ENCODE measurements at regions not wholly inside any gene's neighbourhood (a gene's known extent, or its start where the extent isn't known, plus 50 kb on each side); places are given as distances from the start of the nearest gene placed in this dataset.
"Not testable (repeated sequence)": the region's sequence is repeated elsewhere in the genome, so short reads cannot be mapped to it uniquely, and the experiment has no call there.

DNA sequence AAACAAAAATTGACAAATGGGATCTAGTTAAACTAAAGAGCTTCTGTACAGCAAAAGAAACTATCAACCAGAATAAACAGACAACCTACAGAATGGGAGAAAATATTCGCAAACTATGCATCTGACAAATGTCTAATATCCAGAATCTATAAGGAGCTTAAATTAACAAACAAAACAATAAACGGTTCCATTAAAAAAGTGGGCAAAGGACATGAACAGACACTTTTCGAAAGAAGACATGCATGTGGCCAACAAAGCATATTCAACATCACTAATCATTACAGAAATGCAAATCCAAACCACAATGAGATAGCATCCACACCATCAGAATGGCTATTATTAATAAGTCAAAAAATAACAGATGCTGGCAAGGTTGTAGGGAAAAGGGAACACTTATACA is 50.5 kb upstream of the MED13L start:
- H3K4me3 ChIP-seq (ENCODE audit: low read depth, low read length): not testable (repeated sequence)

DNA sequence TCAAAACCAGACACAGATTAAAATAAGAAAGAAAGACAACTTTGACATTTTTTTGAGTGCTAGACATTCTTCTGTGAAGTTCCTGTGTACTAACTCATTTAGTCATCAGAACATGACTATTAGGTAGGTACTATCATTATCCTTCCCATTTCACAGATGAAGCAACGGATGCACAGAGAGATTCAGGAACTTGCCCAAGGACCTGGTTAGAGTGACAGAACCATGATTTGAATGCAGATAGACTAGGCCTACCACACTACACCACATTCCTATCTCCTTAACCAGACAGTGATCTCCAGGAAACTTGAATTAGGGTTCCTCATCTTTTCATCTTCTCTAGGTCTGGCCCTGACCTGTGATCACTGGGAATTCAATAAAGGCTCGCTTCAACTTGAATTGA is 54.4 kb upstream of the MED13L start:
- no peak overlapping the region for H3K4me3 ChIP-seq (ENCODE audit: low read depth, low read length)
- TF ChIP-seq, protein P1, sequence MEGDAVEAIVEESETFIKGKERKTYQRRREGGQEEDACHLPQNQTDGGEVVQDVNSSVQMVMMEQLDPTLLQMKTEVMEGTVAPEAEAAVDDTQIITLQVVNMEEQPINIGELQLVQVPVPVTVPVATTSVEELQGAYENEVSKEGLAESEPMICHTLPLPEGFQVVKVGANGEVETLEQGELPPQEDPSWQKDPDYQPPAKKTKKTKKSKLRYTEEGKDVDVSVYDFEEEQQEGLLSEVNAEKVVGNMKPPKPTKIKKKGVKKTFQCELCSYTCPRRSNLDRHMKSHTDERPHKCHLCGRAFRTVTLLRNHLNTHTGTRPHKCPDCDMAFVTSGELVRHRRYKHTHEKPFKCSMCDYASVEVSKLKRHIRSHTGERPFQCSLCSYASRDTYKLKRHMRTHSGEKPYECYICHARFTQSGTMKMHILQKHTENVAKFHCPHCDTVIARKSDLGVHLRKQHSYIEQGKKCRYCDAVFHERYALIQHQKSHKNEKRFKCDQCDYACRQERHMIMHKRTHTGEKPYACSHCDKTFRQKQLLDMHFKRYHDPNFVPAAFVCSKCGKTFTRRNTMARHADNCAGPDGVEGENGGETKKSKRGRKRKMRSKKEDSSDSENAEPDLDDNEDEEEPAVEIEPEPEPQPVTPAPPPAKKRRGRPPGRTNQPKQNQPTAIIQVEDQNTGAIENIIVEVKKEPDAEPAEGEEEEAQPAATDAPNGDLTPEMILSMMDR (IDR thresholded peaks at IDR 0.05; ENCODE audit: borderline replicate concordance, insufficient read depth, low read depth, low read length): no peak

DNA sequence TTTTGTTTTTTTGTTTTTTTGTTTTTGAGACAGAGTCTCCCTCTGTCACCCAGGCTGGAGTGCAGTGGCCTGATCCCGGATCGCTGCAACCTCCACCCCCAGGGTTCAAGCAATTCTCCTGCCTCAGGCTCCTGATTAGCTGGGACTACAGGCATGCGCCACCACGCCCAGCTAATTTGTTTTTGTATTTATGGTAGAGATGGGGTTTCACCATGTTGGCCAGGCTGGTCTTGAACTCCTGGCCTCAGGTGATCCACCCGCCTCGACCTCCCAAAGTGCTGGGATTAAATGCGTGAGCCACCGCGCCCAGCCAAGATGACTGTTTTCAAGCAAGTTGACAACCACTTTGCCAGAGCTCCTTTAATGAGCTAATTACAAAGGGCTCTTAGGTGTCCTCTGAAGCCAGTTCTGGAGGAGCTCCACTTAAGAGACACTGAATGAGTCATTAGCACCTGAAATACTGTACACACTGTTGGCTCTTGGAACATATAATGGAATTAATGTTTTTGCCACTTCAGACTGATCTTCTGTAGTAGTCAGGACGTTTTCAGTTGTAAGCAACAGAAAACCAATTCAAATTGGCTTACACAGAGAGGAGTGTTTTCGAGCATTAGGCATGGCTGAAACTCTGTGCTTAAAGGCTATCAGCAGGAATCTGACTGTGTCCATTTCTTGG is 55.4 kb upstream of the MED13L start:
- no peak overlapping the region for H3K4me3 ChIP-seq (ENCODE audit: low read depth, low read length)
- TF ChIP-seq, protein P1 (IDR thresholded peaks at IDR 0.05; ENCODE audit: borderline replicate concordance, insufficient read depth, low read depth, low read length): no peak

DNA sequence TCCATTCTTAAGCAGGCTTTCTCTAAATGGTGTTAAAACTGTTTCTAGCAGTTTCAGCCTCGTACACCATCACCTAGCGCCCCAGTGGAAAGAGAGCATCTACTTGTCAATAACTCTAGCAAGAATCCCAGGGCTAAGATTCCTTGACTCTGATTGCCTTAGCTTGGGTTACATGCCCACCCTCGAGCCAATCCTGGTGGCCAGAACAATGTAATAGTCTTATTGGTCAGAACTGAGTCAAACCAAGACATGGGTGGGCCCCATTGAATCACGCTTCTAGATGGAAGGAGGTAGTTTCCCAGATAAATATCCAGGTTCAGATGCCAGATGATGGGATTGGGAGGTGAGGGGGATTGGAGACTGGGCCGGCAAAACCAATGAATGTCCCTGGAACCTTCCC is 55.9 kb upstream of the MED13L start:
- H3K4me3 ChIP-seq (ENCODE audit: low read depth, low read length): no peak overlapping the region
- TF ChIP-seq, protein P1 (IDR thresholded peaks at IDR 0.05; ENCODE audit: borderline replicate concordance, insufficient read depth, low read depth, low read length): no peak

DNA sequence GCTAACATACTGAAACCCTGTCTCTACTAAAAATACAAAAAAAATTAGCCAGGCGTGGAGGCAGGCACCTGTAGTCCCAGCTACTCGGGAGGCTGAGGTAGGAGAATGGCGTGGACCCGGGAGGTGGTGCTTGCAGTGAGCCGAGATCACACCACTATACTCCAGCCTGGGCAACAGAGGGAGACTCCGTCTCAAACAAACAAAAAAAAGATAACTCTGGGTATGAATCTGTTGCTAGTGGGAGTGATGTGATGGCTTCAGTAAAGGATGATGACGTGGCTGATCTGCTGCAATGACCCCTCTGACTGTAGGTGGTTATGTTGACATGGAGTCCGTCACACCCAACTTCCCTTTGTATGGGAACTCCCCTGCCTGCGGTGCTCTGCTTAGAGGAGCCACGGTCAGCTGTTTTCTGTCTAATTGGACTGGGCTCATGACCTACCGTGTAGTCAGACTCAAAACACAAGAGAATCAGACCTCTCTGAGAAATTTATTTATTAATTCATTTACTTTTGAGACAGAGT is 59.1 kb upstream of the MED13L start:
- TF ChIP-seq, protein P1 (IDR thresholded peaks at IDR 0.05; ENCODE audit: borderline replicate concordance, insufficient read depth, low read depth, low read length): no peak
- no peak overlapping the region for H3K4me3 ChIP-seq (ENCODE audit: low read depth, low read length)

DNA sequence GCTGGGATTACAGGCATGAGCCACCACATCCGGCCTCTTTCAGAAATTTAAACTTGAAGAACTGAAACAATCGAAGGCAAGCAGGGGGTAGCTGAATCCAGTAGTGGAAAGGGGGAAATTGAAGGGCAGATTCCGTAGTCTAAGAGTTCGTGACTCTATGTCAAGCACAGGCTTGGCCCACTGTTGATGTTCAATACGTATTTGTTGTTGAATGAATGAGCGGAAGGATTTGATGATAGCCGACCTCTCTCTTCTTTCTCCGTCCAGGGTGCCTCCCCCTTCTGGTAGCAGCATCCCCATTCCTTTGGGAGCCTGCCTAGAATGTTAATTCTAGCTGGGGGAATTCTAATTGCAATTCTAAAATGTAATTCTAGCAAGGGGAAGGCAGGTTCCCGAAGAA is 59.8 kb upstream of the MED13L start:
- H3K4me3 ChIP-seq (ENCODE audit: low read depth, low read length): no peak overlapping the region
- TF ChIP-seq, protein P1 (IDR thresholded peaks at IDR 0.05; ENCODE audit: borderline replicate concordance, insufficient read depth, low read depth, low read length): no peak

DNA sequence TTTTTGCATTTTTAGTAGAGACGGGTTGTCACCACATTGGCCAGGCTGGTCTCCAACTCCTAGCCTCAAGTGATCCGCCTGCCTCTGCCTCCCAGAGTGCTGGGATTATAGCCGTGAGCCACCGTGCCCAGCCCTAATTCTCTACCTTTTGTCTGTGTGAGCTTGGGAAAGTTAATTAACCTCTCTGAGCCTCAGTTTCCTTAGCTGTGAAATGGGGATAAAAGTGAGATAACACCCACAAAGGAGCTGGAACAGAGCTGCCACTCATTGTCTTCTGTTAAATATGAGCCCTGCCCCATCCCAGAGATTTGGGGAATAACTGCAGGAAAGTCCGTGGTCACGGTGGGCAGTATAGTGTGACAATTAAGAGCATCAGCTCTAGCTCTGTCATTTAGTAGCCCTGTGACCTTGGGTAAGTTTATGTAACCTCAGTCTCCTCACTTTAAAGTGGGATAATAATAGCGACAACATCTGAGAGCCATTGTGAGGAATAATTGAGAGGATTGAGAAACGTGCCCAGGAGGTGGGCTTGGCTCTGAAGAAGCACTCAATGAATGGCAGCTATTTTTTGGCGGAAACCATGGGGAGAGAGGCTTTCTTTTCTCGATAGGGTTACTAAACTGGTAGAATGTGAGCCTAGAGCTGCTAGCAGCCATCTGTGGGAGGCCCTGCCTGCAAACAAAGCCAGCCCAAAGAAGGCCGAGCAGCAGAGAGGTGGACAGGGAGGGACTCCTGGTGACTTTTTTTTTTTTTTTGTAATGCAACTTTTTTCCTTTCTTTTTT is 60.8 kb upstream of the MED13L start:
- TF ChIP-seq, protein P1 (IDR thresholded peaks at IDR 0.05; ENCODE audit: borderline replicate concordance, insufficient read depth, low read depth, low read length): no peak
- H3K4me3 ChIP-seq (ENCODE audit: low read depth, low read length): no peak overlapping the region

Measured in GM12875 (cell line).